Erythroblast (primary cell): ENCODE measurements at regions not wholly inside any gene's neighbourhood (a gene's known extent, or its start where the extent isn't known, plus 50 kb on each side); places are given as distances from the start of the nearest gene placed in this dataset.

Experiments used
- GATA1 ChIP-seq: IDR thresholded peaks from 2 replicates; pipeline ENCODE4 v1.6.1; 2011; ENCODE audit warnings: low read depth, mild to moderate bottlenecking, control low read depth, low read length, moderate library complexity
- POLR2A ChIP-seq: IDR thresholded peaks from 2 replicates; pipeline ENCODE4 v1.6.1; 2011; ENCODE audit warnings: mild to moderate bottlenecking, low read length

DNA sequence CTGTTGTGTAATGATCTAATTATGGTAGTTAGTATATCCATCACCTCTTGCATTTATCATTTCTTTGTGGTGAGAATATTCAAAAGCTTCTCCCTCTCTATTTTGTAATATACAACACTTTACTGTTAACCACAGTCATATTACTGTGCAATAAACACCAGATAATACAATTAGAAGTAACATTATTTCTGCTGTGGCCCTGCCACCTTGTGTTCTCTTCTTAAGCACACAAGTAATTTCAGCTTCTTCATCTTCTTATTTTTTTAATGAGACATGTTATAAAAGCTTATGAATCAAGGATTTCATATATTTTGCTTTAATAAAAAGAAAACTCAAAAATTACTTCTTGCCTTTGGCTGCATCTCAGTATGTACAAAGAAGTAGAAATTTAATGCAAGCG, 675.2 kb upstream of the INTU start:
- no peak for TF ChIP-seq POLR2A
- no peak for TF ChIP-seq GATA1
